ENCODE measurements at regions not wholly inside any gene's neighbourhood (a gene's known extent, or its start where the extent isn't known, plus 50 kb on each side); places are given as distances from the start of the nearest gene placed in this dataset.

DNA sequence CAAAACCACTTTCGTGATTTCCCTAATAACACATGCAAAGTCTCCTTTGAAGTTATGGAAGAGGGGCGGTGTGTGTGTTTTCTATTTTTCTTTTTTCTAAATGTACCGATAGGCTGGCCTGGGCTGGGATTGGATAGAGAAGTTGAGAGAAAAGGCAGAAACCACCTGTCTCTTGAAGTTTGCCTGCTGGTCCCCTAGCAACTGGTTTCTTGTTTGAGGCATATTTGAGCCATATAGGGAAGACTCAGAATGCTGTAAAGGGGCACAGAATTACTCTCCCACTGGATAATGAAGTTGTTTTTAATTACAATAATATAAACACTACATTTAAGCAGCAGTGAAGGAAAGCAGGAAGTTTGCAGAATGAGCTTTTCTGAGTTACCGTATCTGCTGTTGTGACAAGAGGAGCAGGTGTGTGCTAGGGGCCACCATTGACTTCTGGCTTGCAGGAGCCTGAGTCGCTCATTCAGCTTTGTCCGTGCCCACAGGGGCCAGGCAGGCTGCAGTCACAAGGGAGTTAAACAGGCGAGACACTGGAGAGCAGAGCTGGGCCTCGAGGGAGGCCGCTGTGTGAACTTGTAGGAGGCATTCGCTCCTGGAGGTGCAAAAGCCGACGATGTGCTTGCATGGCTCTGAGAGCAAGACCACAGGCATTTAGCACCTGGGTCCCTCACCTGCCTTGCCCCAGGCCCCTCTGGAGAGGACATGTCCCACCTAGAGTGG is 173.8 kb upstream of the RGS6 start:
- Histone ChIP-seq H2AFZ (ENCODE audit: low read depth, low read length) (no peak overlapping the region), H3K27me3 (ENCODE audit: control insufficient read depth in 2 of 2, insufficient read depth in 2 of 2, low read length in 2 of 2) (no peaks in the 10 kb centered on the region), H3K9me1 (ENCODE audit: control insufficient read depth, insufficient read depth, low read length) (no peaks in the 10 kb centered on the region), H3K9ac (ENCODE audit: insufficient read depth in 1 of 2, low read depth in 2 of 2, low read length in 2 of 2) (no peak overlapping the region), H3K36me3 (ENCODE audit: control insufficient read depth, insufficient read depth, low read length) (no peaks in the 10 kb centered on the region), H3K9me3 (replicated peaks; ENCODE audit: control insufficient read depth, insufficient read depth, low read depth, low read length) (no peaks in the 10 kb centered on the region), H3K27ac (ENCODE audit: extremely low read depth, low read depth, low read length) (no peak overlapping the region), H3K4me2 (ENCODE audit: insufficient read depth, low read length) (no peak overlapping the region), H3K4me1 (replicated peaks in 1 of 2; ENCODE audit: control insufficient read depth in 2 of 2, insufficient read depth in 2 of 2, low read length in 2 of 2) (peaks cover 0 to 4% of the 10 kb centered on the region in 2 experiments; a peak in 2 of 5 replicates), H4K20me1 (replicated peaks; ENCODE audit: control insufficient read depth, insufficient read depth, low read length) (no peaks in the 10 kb centered on the region), H3K4me3 (no peak overlapping the region), H3K79me2 (ENCODE audit: control insufficient read depth, insufficient read depth, low read length) (no peaks in the 10 kb centered on the region)
- in situ Hi-C loops (cut with MboI) = no loop called here
- CTCF ChIA-PET (ENCODE audit: low intra/inter-chr PET ratio) = no interaction called here
- WGBS (ENCODE audit: insufficient coverage, low coverage, missing lambda C conversion rate) = 30% methylated on average over 11 of the region's 12 CpGs
- no peak for DNase-seq (ENCODE audit: extremely low read depth in 1 of 4, low spot score in 3 of 4)
- no peak for TF ChIP-seq SRSF9 (IDR thresholded peaks at IDR 0.05; ENCODE audit: borderline replicate concordance, low read depth, low read length)
- no peak for TF ChIP-seq SETDB1 (IDR thresholded peaks at IDR 0.05; ENCODE audit: low read length)
- TF ChIP-seq MTF1 (CRISPR knock-in tag; IDR thresholded peaks at IDR 0.05; ENCODE audit: borderline replicate concordance) = no peak
- TF ChIP-seq, protein P1, sequence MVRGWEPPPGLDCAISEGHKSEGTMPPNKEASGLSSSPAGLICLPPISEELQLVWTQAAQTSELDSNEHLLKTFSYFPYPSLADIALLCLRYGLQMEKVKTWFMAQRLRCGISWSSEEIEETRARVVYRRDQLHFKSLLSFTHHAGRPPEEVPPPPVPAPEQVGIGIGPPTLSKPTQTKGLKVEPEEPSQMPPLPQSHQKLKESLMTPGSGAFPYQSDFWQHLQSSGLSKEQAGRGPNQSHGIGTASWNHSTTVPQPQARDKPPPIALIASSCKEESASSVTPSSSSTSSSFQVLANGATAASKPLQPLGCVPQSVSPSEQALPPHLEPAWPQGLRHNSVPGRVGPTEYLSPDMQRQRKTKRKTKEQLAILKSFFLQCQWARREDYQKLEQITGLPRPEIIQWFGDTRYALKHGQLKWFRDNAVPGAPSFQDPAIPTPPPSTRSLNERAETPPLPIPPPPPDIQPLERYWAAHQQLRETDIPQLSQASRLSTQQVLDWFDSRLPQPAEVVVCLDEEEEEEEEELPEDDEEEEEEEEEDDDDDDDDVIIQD (CRISPR knock-in tag; IDR thresholded peaks at IDR 0.05) = no peak
- no peak for TF ChIP-seq RB1 (IDR thresholded peaks at IDR 0.05; ENCODE audit: low read depth)
- TF ChIP-seq RAD51 (IDR thresholded peaks at IDR 0.05; ENCODE audit: borderline replicate concordance, low read depth) = no peak
- no peak for TF ChIP-seq ZNF134 (CRISPR knock-in tag; conservative IDR thresholded peaks at IDR 0.05)
- TF ChIP-seq RHOXF2B (CRISPR knock-in tag; conservative IDR thresholded peaks at IDR 0.05) = no peak
- no peak for TF ChIP-seq GABPA (tag; conservative IDR thresholded peaks at IDR 0.05; ENCODE audit: low read depth)
- TF ChIP-seq POLR2AphosphoS2 (IDR thresholded peaks at IDR 0.05; ENCODE audit: low read length) = no peak
- no peak for TF ChIP-seq ZBTB17 (CRISPR knock-in tag; IDR thresholded peaks at IDR 0.05)
- FAIRE-seq = no peak
- no TSS peak for BruUV-seq (replicated peaks)
- ATAC-seq = no peak
- intact Hi-C loops (cut with micrococcal nuclease) = no loop called here
- POLR2A ChIA-PET = no interaction called here

Data from K562 (cell line).